ENCODE measurements at regions not wholly inside any gene's neighbourhood (a gene's known extent, or its start where the extent isn't known, plus 50 kb on each side); places are given as distances from the start of the nearest gene placed in this dataset.

GRCh38 chr5:86749841-86750240 is 132.1 kb downstream of the COX7C start:
- H3K4me3 ChIP-seq: no peak overlapping the region
- no peak for FAIRE-seq
- DNase-seq: no peak
- H3K36me3 ChIP-seq: no peaks in the 10 kb centered on the region
- intact Hi-C loops (cut with DNase I): no loop called here
- no peaks in the 10 kb centered on the region for H3K27me3 ChIP-seq
- H3K4me1 ChIP-seq: no peaks in the 10 kb centered on the region
- TF ChIP-seq CTCF (IDR thresholded peaks at IDR 0.05): no peak
- H3K9me3 ChIP-seq: no peaks in the 10 kb centered on the region
- H3K27ac ChIP-seq: no peak overlapping the region
- no peak for ATAC-seq

- FAIRE-seq: no peak
- H3K4me3 ChIP-seq: no peak overlapping the region
- no peak overlapping the region for H3K27ac ChIP-seq
- no peak for DNase-seq
- H3K9me3 ChIP-seq: no peaks in the 10 kb centered on the region
- intact Hi-C loops (cut with DNase I): no loop called here
- no peaks in the 10 kb centered on the region for H3K4me1 ChIP-seq
- H3K27me3 ChIP-seq: no peaks in the 10 kb centered on the region
- no peak for TF ChIP-seq CTCF (IDR thresholded peaks at IDR 0.05)
- 94 to 95% methylated on average over 1 of the region's 1 CpG for whole genome bisulfite sequencing, 2 donors
- ATAC-seq: no peak
- no peaks in the 10 kb centered on the region for H3K36me3 ChIP-seq
These were observed 139.1 kb downstream of the COX7C start for GRCh38 chr5:86756839-86757238.

GRCh38 chr5:86757824-86758223 is 140.1 kb downstream of the COX7C start:
- Histone ChIP-seq H3K4me3 (no peak overlapping the region), H3K4me1 (no peaks in the 10 kb centered on the region), H3K9me3 (no peaks in the 10 kb centered on the region), H3K36me3 (no peaks in the 10 kb centered on the region), H3K27me3 (no peaks in the 10 kb centered on the region), H3K27ac (no peak overlapping the region)
- DNase-seq: no peak
- WGBS, 2 donors: 39 to 58% methylated on average over 5 of the region's 5 CpGs
- no peak for FAIRE-seq
- no peak for ATAC-seq
- TF ChIP-seq CTCF (IDR thresholded peaks at IDR 0.05): no peak
- intact Hi-C loops (cut with DNase I): no loop called here

GRCh38 chr5:86760661-86761060 is 142.9 kb downstream of the COX7C start:
- Histone ChIP-seq H3K4me1 (no peaks in the 10 kb centered on the region), H3K27ac (no peak overlapping the region), H3K27me3 (no peaks in the 10 kb centered on the region), H3K4me3 (no peak overlapping the region), H3K36me3 (no peaks in the 10 kb centered on the region), H3K9me3 (no peaks in the 10 kb centered on the region)
- ATAC-seq: no peak
- intact Hi-C loops (cut with DNase I): no loop called here
- WGBS, 2 donors: 28 to 40% methylated on average over 2 of the region's 2 CpGs
- no peak for FAIRE-seq
- no peak for DNase-seq
- no peak for TF ChIP-seq CTCF (IDR thresholded peaks at IDR 0.05)

GRCh38 chr5:86763929-86764328 is 146.2 kb downstream of the COX7C start:
- no peak for ATAC-seq
- WGBS, 2 donors: 68 to 74% methylated on average over 1 of the region's 1 CpG
- Histone ChIP-seq H3K4me3 (no peak overlapping the region), H3K4me1 (no peaks in the 10 kb centered on the region), H3K9me3 (no peaks in the 10 kb centered on the region), H3K27me3 (no peaks in the 10 kb centered on the region), H3K36me3 (no peaks in the 10 kb centered on the region), H3K27ac (no peak overlapping the region)
- no peak for FAIRE-seq
- no peak for DNase-seq
- intact Hi-C loops (cut with DNase I): no loop called here
- no peak for TF ChIP-seq CTCF (IDR thresholded peaks at IDR 0.05)

All from pancreas (tissue), 10 donors.